ENCODE measurements at regions not wholly inside any gene's neighbourhood (a gene's known extent, or its start where the extent isn't known, plus 50 kb on each side); places are given as distances from the start of the nearest gene placed in this dataset.

GRCh38 chr3:28101705-28102104, 139.7 kb upstream of the CMC1 start:
- TF ChIP-seq CTCF (conservative IDR thresholded peaks at IDR 0.05), result no peak
- TF ChIP-seq ZFX (IDR thresholded peaks at IDR 0.05), result no peak

All from C4-2B (cell line).